ENCODE measurements at regions not wholly inside any gene's neighbourhood (a gene's known extent, or its start where the extent isn't known, plus 50 kb on each side); places are given as distances from the start of the nearest gene placed in this dataset.

- TF ChIP-seq CTCF (conservative IDR thresholded peaks at IDR 0.05; ENCODE audit: low read depth, low read length) = no peak
- TF ChIP-seq FOS (IDR thresholded peaks at IDR 0.05; ENCODE audit: low read depth, low read length) = no peak
- no peak for TF ChIP-seq POLR2A (IDR thresholded peaks at IDR 0.05; ENCODE audit: low read depth, low read length)
- TF ChIP-seq RFX5 (IDR thresholded peaks at IDR 0.05; ENCODE audit: low read depth, low read length) = no peak
- no peak for TF ChIP-seq RAD21 (IDR thresholded peaks at IDR 0.05; ENCODE audit: low read length)
- no peak for TF ChIP-seq CEBPB (IDR thresholded peaks at IDR 0.05; ENCODE audit: low read depth, low read length)
- TF ChIP-seq USF2 (IDR thresholded peaks at IDR 0.05; ENCODE audit: low read depth, low read length) = no peak
- no peak for TF ChIP-seq SMC3 (IDR thresholded peaks at IDR 0.05; ENCODE audit: low read depth, low read length)
These were observed 103.5 kb upstream of the C9orf72 start for GRCh38 chr9:27676827-27677226.
